H1 (cell line): ENCODE measurements at regions not wholly inside any gene's neighbourhood (a gene's known extent, or its start where the extent isn't known, plus 50 kb on each side); places are given as distances from the start of the nearest gene placed in this dataset.

Source experiments
- CTCF ChIA-PET: fragments of 300-600 bp; sonication (Branson Sonifier 250); formaldehyde crosslinking; loops from one replicate; lab custom pipeline; 2021; ENCODE audit not compliant: partially characterized antibody; lab: Charles Lee
- POLR2A ChIA-PET: fragments of 300-600 bp; sonication (Branson Sonifier 250); formaldehyde crosslinking; loops from one replicate; lab custom pipeline; 2021; ENCODE audit warnings: inconsistent platforms; ENCODE audit not compliant: partially characterized antibody; lab: Charles Lee
- DNase-seq, 2 experiments: peaks; one replicate each; pipeline versions ENCODE4 v3.0.0 to v3.0.0-alpha.2; 2010 to 2022; ENCODE audit warnings: low spot score in 2 of 2, low read depth in 1 of 2, mixed read lengths in 1 of 2
- FAIRE-seq: peaks from 2 replicates; lab custom pipeline; 2011; peaks lifted over from hg19 to GRCh38; lab: Jason Lieb, UNC
- H2AFZ ChIP-seq: 2 replicates; pipeline ENCODE4 v1.8.1; 2012; ENCODE audit warnings: low read length, inconsistent platforms
- H2AK5ac ChIP-seq: 2 replicates; pipeline ENCODE4 v1.6.1; 2013; ENCODE audit warnings: low read depth, low read length
- H2BK120ac ChIP-seq: replicated peaks from 2 replicates; pipeline ENCODE3; 2013; ENCODE audit warnings: low read depth, low read length, inconsistent platforms
- H2BK12ac ChIP-seq: 2 replicates; pipeline ENCODE4 v1.6.1; 2013; ENCODE audit warnings: low read depth, low read length
- H2BK15ac ChIP-seq: 2 replicates; pipeline ENCODE4 v1.6.1; 2013; ENCODE audit warnings: low read length
- H2BK20ac ChIP-seq: 2 replicates; pipeline ENCODE4 v1.6.1; 2013; ENCODE audit warnings: low read length
- H2BK5ac ChIP-seq: 2 replicates; pipeline ENCODE4 v1.6.1; 2013; ENCODE audit warnings: low read depth, low read length
- H3K14ac ChIP-seq: 2 replicates; pipeline ENCODE4 v1.6.1; 2013; ENCODE audit warnings: inconsistent platforms; ENCODE audit not compliant: insufficient read length
- H3K18ac ChIP-seq: 2 replicates; pipeline ENCODE4 v1.6.1; 2013; ENCODE audit warnings: low read length; ENCODE audit errors: extremely low read depth
- H3K23ac ChIP-seq: 2 replicates; pipeline ENCODE4 v1.6.1; 2013; ENCODE audit warnings: inconsistent platforms; ENCODE audit not compliant: insufficient read length
- H3K23me2 ChIP-seq: 2 replicates; pipeline ENCODE4 v1.6.1; 2013; ENCODE audit warnings: low read depth, low read length
- H3K27ac ChIP-seq: 2 replicates; pipeline ENCODE4 v1.6.1; 2011; ENCODE audit warnings: low read depth, low read length, inconsistent platforms
- H3K27me3 ChIP-seq, 4 experiments: replicated peaks in 1 of 4; 1 replicate in 1 of 4; 2 replicates in 3 of 4; pipeline versions ENCODE4 v1.6.1 to v1.8.1; 2011 to 2013; ENCODE audit warnings: low read length in 3 of 4, mild to moderate bottlenecking in 3 of 4, inconsistent platforms in 2 of 4, mixed read lengths in 2 of 4, moderate library complexity in 1 of 4; ENCODE audit not compliant: control insufficient read depth in 3 of 4, insufficient read depth in 3 of 4; ENCODE audit errors: extremely low read depth in 1 of 4
- H3K36me3 ChIP-seq, 4 experiments: 2 replicates each; pipeline versions ENCODE4 v1.6.1 to v1.8.1; 2011 to 2013; ENCODE audit warnings: mild to moderate bottlenecking in 4 of 4, low read length in 3 of 4, moderate library complexity in 2 of 4, control low read depth in 1 of 4, inconsistent platforms in 1 of 4; ENCODE audit not compliant: insufficient read depth in 4 of 4, control insufficient read depth in 2 of 4
- H3K4ac ChIP-seq: replicated peaks from 2 replicates; pipeline ENCODE3; 2013; ENCODE audit warnings: low read length, low read depth, mixed read lengths, inconsistent platforms; ENCODE audit not compliant: insufficient read length
- H3K4me1 ChIP-seq, 4 experiments: replicated peaks in 1 of 4; 1 replicate in 1 of 4; 2 replicates in 3 of 4; pipeline versions ENCODE4 v1.6.1 to v1.8.1; 2011 to 2013; ENCODE audit warnings: low read length in 3 of 4, inconsistent platforms in 2 of 4, mixed read lengths in 1 of 4; ENCODE audit not compliant: insufficient read depth in 4 of 4, control insufficient read depth in 3 of 4
- H3K4me2 ChIP-seq, 2 experiments: 2 replicates each; pipeline versions ENCODE4 v1.6.1 to v1.8.1; 2011 to 2013; ENCODE audit warnings: low read depth in 2 of 2, low read length in 2 of 2, control low read depth in 1 of 2, inconsistent platforms in 1 of 2, mild to moderate bottlenecking in 1 of 2; ENCODE audit not compliant: insufficient read depth in 1 of 2
- H3K4me3 ChIP-seq, 4 experiments: fragments of 200-600, 300-600 bp in 1 of 4; sonication (generic), shearing (Covaris generic), sonication (Bioruptor Twin) in 1 of 4; 2 replicates each; pipeline versions ENCODE4 v1.5.1 to v1.8.1; 2011 to 2016; ENCODE audit warnings: low read length in 4 of 4, low read depth in 3 of 4, control low read depth in 2 of 4, inconsistent platforms in 2 of 4, mild to moderate bottlenecking in 2 of 4, mixed read lengths in 1 of 4, moderate library complexity in 1 of 4; ENCODE audit not compliant: insufficient read depth in 2 of 4; ENCODE audit errors: extremely low read depth in 1 of 4
- H3K56ac ChIP-seq: replicated peaks from 2 replicates; pipeline ENCODE3; 2013; ENCODE audit warnings: low read depth, mild to moderate bottlenecking, mixed read lengths, low read length, inconsistent platforms; ENCODE audit not compliant: insufficient read length
- H3K79me1 ChIP-seq: 2 replicates; pipeline ENCODE4 v1.6.1; 2013; ENCODE audit warnings: low read depth, low read length, control low read depth
- H3K79me2 ChIP-seq, 2 experiments: 2 replicates each; pipeline versions ENCODE4 v1.6.1 to v1.8.1; 2012 to 2013; ENCODE audit warnings: low read length in 2 of 2, mild to moderate bottlenecking in 2 of 2, inconsistent platforms in 1 of 2; ENCODE audit not compliant: insufficient read depth in 2 of 2, control insufficient read depth in 1 of 2
- H3K9ac ChIP-seq, 4 experiments: replicated peaks in 1 of 4; 1 replicate in 1 of 4; 2 replicates in 3 of 4; pipeline versions ENCODE4 v1.6.1 to v1.8.1; 2011 to 2013; ENCODE audit warnings: low read depth in 3 of 4, low read length in 3 of 4, control low read depth in 2 of 4, mild to moderate bottlenecking in 2 of 4, moderate library complexity in 2 of 4, inconsistent platforms in 1 of 4; ENCODE audit errors: extremely low read depth in 1 of 4
- H3K9me3 ChIP-seq, 2 experiments: 2 replicates each; pipeline versions ENCODE4 v1.6.1 to v1.8.1; 2012 to 2013; ENCODE audit warnings: mild to moderate bottlenecking in 2 of 2, moderate library complexity in 2 of 2, control low read depth in 1 of 2, inconsistent platforms in 1 of 2, low read depth in 1 of 2, low read length in 1 of 2, mixed read lengths in 1 of 2; ENCODE audit not compliant: insufficient read depth in 2 of 2
- H4K20me1 ChIP-seq, 2 experiments: replicated peaks in 1 of 2; 2 replicates each; pipeline versions ENCODE3 to v1.8.1; 2011 to 2013; ENCODE audit warnings: inconsistent platforms in 2 of 2, low read length in 2 of 2, mild to moderate bottlenecking in 1 of 2; ENCODE audit not compliant: insufficient read depth in 2 of 2, control insufficient read depth in 1 of 2
- H4K5ac ChIP-seq: 2 replicates; pipeline ENCODE4 v1.6.1; 2013; ENCODE audit warnings: low read length, low read depth, mixed read lengths, inconsistent platforms; ENCODE audit not compliant: insufficient read length
- H4K8ac ChIP-seq: 2 replicates; pipeline ENCODE4 v1.8.0; 2013; ENCODE audit warnings: mild to moderate bottlenecking, moderate library complexity, low read length, inconsistent platforms; ENCODE audit not compliant: insufficient read depth; ENCODE audit errors: extremely low read depth
- H4K91ac ChIP-seq: replicated peaks from 2 replicates; pipeline ENCODE3; 2013; ENCODE audit warnings: low read length, mixed read lengths, inconsistent platforms; ENCODE audit not compliant: insufficient read length
- ASH2L ChIP-seq: fragments of 200-600, 300-600 bp; sonication (generic); IDR thresholded peaks from one replicate; pipeline ENCODE4 v1.7.1; 2017; ENCODE audit warnings: low read length
- BCL11A ChIP-seq, 2 experiments: IDR thresholded peaks; one replicate each; pipeline ENCODE4 v1.6.1; 2011; ENCODE audit warnings: low read depth in 2 of 2, low read length in 2 of 2, mild to moderate bottlenecking in 2 of 2
- CBX5 ChIP-seq: fragments of 300-800, 300-1000 bp; sonication (generic); IDR thresholded peaks from 2 replicates; pipeline ENCODE4 v1.7.1; 2016; ENCODE audit warnings: antibody characterized with exemption, low read length, low read depth
- CTCF ChIP-seq, 3 experiments: IDR thresholded peaks; 1 replicate in 2 of 3; 2 replicates in 1 of 3; pipeline versions ENCODE4 v1.5.1 to v1.6.1; 2011; ENCODE audit warnings: low read length in 3 of 3, mild to moderate bottlenecking in 3 of 3, inconsistent platforms in 2 of 3, low read depth in 1 of 3, moderate library complexity in 1 of 3; ENCODE audit not compliant: insufficient read depth in 1 of 3; ENCODE audit errors: control extremely low read depth in 1 of 3
- EGR1 ChIP-seq: IDR thresholded peaks from 2 replicates; pipeline ENCODE4 v1.6.1; 2011; ENCODE audit warnings: low read depth, low read length, borderline replicate concordance
- GABPA ChIP-seq: IDR thresholded peaks from 2 replicates; pipeline ENCODE4 v1.6.1; 2011; ENCODE audit warnings: mild to moderate bottlenecking, low read length, moderate library complexity, borderline replicate concordance; ENCODE audit not compliant: insufficient read depth
- KDM4A ChIP-seq: IDR thresholded peaks from one replicate; pipeline ENCODE4 v1.7.1; 2012; ENCODE audit warnings: low read depth, mild to moderate bottlenecking, moderate library complexity, low read length, inconsistent platforms; ENCODE audit not compliant: severe bottlenecking
- KDM5A ChIP-seq: fragments of 200-600 bp; IDR thresholded peaks from 2 replicates; pipeline ENCODE4 v1.7.1; 2012; ENCODE audit warnings: mild to moderate bottlenecking, low read length, inconsistent platforms, mixed read lengths
- NANOG ChIP-seq: IDR thresholded peaks from 2 replicates; pipeline ENCODE4 v1.6.1; 2011; ENCODE audit warnings: low read length, low read depth, mild to moderate bottlenecking, inconsistent platforms; ENCODE audit not compliant: insufficient read depth, poor library complexity, severe bottlenecking
- RFX5 ChIP-seq: IDR thresholded peaks from 2 replicates; pipeline ENCODE4 v1.6.1; 2011; ENCODE audit warnings: low read depth, low read length, improper control_type of control experiment, borderline replicate concordance
- RNF2 ChIP-seq: fragments of 200-900, 300-1000 bp; sonication (generic); IDR thresholded peaks from 2 replicates; pipeline ENCODE4 v1.7.1; 2016; ENCODE audit warnings: borderline replicate concordance, low read depth, mild to moderate bottlenecking, antibody characterized with exemption, low read length; ENCODE audit not compliant: poor library complexity, severe bottlenecking; ENCODE audit errors: missing control alignments
- WGBS, 2 experiments: shearing (Covaris generic) in 1 of 2; methylation state at CpG; one replicate each; pipeline versions ENCODE4 v1.1.6 to v1.1.7; 2013 to 2015; ENCODE audit warnings: low lambda C conversion rate in 2 of 2, mixed read lengths in 2 of 2, inconsistent platforms in 1 of 2, low coverage in 1 of 2, missing lambda C conversion rate in 1 of 2; ENCODE audit not compliant: insufficient replicate concordance in 2 of 2, insufficient coverage in 1 of 2, insufficient read length in 1 of 2; ENCODE audit errors: extremely low coverage in 1 of 2, missing lambda C conversion rate in 1 of 2; 5-methylcytosine and 5-hydroxymethylcytosine counted together

DNA sequence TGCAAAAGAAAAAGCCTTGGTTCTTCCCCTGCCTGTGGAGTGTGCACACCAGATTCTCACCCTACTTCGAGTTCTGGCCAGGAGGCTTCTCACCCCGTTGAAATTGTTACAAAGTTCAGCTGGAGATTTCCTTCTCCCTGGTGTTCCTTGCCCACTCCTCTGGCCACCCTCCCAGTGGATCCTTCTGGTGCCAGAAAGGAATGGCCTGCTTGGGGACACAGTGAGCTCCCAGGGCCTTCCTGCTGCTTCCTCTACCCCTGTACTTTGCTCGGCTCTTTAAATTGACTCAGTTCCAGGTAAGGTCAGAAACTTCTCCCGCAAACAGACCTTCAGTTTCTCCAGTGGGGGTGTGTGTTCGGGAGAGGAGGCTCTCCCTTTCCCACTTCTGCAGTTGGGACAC lies 140.1 kb upstream of the CFAP20DC start:
- H3K36me3 ChIP-seq: no peaks in the 10 kb centered on the region
- no peak overlapping the region for H2BK120ac ChIP-seq
- no peak overlapping the region for H4K8ac ChIP-seq
- H3K9ac ChIP-seq: no peak overlapping the region
- H3K4me2 ChIP-seq: no peak overlapping the region
- no peak overlapping the region for H3K4ac ChIP-seq
- H3K27me3 ChIP-seq: no peaks in the 10 kb centered on the region
- 83% methylated on average over 5 of the region's 5 CpGs; no CpG with 5 or more reads in 1 of the 2 experiments for WGBS, 2 experiments
- H2BK20ac ChIP-seq: no peak overlapping the region
- H2BK5ac ChIP-seq: no peak overlapping the region
- H4K20me1 ChIP-seq: no peaks in the 10 kb centered on the region
- H3K23ac ChIP-seq: no peak overlapping the region
- ChIA-PET CTCF (interaction anchor here (0.7 to 1.7 kb wide), 3 partner anchors 42 to 122 kb away, joined by 3 read pairs; no protein-coding TSS in a partner anchor), POLR2A (no interaction called here)
- H3K14ac ChIP-seq: no peak overlapping the region
- H3K4me1 ChIP-seq: peaks cover 0 to 2% (median 0%) of the 10 kb centered on the region in 4 experiments; a peak in 1 of 7 replicates
- H3K79me1 ChIP-seq: no peaks in the 10 kb centered on the region
- no peak overlapping the region for H4K5ac ChIP-seq
- H4K91ac ChIP-seq: no peak overlapping the region
- H3K4me3 ChIP-seq: no peak overlapping the region
- H2AK5ac ChIP-seq: no peak overlapping the region
- FAIRE-seq: no peak
- H3K56ac ChIP-seq: no peak overlapping the region
- no peak for DNase-seq
- H2BK12ac ChIP-seq: no peak overlapping the region
- no peaks in the 10 kb centered on the region for H3K23me2 ChIP-seq
- H3K27ac ChIP-seq: no peak overlapping the region
- H3K18ac ChIP-seq: no peak overlapping the region; the same call in 1 of the 2 replicates
- no peaks in the 10 kb centered on the region for H3K9me3 ChIP-seq
- H2BK15ac ChIP-seq: no peak overlapping the region
- no peaks in the 10 kb centered on the region for H3K79me2 ChIP-seq
- H2AFZ ChIP-seq: peak overlapping the region; percentile 60; the same call in 1 of the 2 replicates
- TF ChIP-seq CTCF (IDR thresholded peaks at IDR 0.05; ENCODE audit: control extremely low read depth in 1 of 3, insufficient read depth in 1 of 3, low read depth in 1 of 3, low read length in 3 of 3) (no peak), RNF2 (no peak), NANOG (no peak), EGR1 (no peak), KDM4A (no peak), ASH2L (no peak), RFX5 (no peak), GABPA (no peak), BCL11A (IDR thresholded peaks at IDR 0.05; ENCODE audit: low read depth in 2 of 2, low read length in 2 of 2) (no peak), KDM5A (no peak), CBX5 (no peak)
